H9 (cell line): ENCODE measurements at regions not wholly inside any gene's neighbourhood (a gene's known extent, or its start where the extent isn't known, plus 50 kb on each side); places are given as distances from the start of the nearest gene placed in this dataset.

ENCODE experiments used
- DNase-seq: peaks from one replicate; pipeline ENCODE4 v3.0.0-alpha.2; 2017
- H2AFZ ChIP-seq: one replicate; pipeline ENCODE4 v1.6.1; 2013; ENCODE audit warnings: mild to moderate bottlenecking, low read length, control low read depth, moderate library complexity
- H2AK5ac ChIP-seq: 2 replicates; pipeline ENCODE4 v1.6.1; 2013; ENCODE audit warnings: low read length, control low read depth, mixed read lengths; ENCODE audit not compliant: insufficient read length
- H2BK120ac ChIP-seq: one replicate; pipeline ENCODE4 v1.6.1; 2013; ENCODE audit warnings: low read depth, mild to moderate bottlenecking, low read length, control low read depth, inconsistent platforms; ENCODE audit not compliant: poor library complexity, severe bottlenecking
- H2BK12ac ChIP-seq: 2 replicates; pipeline ENCODE4 v1.6.1; 2013; ENCODE audit warnings: low read length, control low read depth, mixed read lengths, low read depth; ENCODE audit not compliant: insufficient read length
- H2BK15ac ChIP-seq: 2 replicates; pipeline ENCODE4 v1.6.1; 2013; ENCODE audit warnings: low read depth, low read length, control low read depth
- H2BK20ac ChIP-seq: one replicate; pipeline ENCODE4 v1.6.1; 2013; ENCODE audit warnings: low read depth, mild to moderate bottlenecking, low read length, control low read depth, inconsistent platforms; ENCODE audit not compliant: poor library complexity, severe bottlenecking
- H2BK5ac ChIP-seq: 2 replicates; pipeline ENCODE4 v1.6.1; 2013; ENCODE audit warnings: low read length, control low read depth, mixed read lengths; ENCODE audit not compliant: insufficient read length
- H3K14ac ChIP-seq: 2 replicates; pipeline ENCODE4 v1.6.1; 2013; ENCODE audit warnings: low read length, control low read depth; ENCODE audit not compliant: insufficient read depth
- H3K18ac ChIP-seq: 2 replicates; pipeline ENCODE4 v1.6.1; 2013; ENCODE audit warnings: low read depth, mild to moderate bottlenecking, mixed read lengths, low read length, control low read depth; ENCODE audit not compliant: insufficient read length
- H3K23ac ChIP-seq: 2 replicates; pipeline ENCODE4 v1.6.1; 2013; ENCODE audit warnings: low read length, control low read depth, mixed read lengths, low read depth; ENCODE audit not compliant: insufficient read length
- H3K23me2 ChIP-seq: 2 replicates; pipeline ENCODE4 v1.6.1; 2013; ENCODE audit warnings: low read depth, mild to moderate bottlenecking, mixed read lengths, low read length, control low read depth; ENCODE audit not compliant: insufficient read length, poor library complexity, severe bottlenecking
- H3K27ac ChIP-seq: 2 replicates; pipeline ENCODE4 v1.5.1; 2013; ENCODE audit warnings: low read length, control low read depth, mixed read lengths, low read depth; ENCODE audit not compliant: insufficient read length
- H3K27me3 ChIP-seq: 2 replicates; pipeline ENCODE4 v1.6.1; 2013; ENCODE audit warnings: low read length, control low read depth, inconsistent platforms; ENCODE audit not compliant: insufficient read depth
- H3K4ac ChIP-seq: 2 replicates; pipeline ENCODE4 v1.6.1; 2013; ENCODE audit warnings: low read depth, mild to moderate bottlenecking, control low read depth, inconsistent platforms, low read length, moderate library complexity
- H3K4me1 ChIP-seq: 2 replicates; pipeline ENCODE4 v1.6.1; 2013; ENCODE audit warnings: low read length, control low read depth, inconsistent platforms; ENCODE audit not compliant: insufficient read depth
- H3K4me2 ChIP-seq: 2 replicates; pipeline ENCODE4 v1.6.1; 2013; ENCODE audit warnings: low read length, control low read depth, mixed read lengths; ENCODE audit not compliant: insufficient read length, insufficient read depth
- H3K56ac ChIP-seq: 2 replicates; pipeline ENCODE4 v1.6.1; 2013; ENCODE audit warnings: low read depth, mild to moderate bottlenecking, mixed read lengths, low read length, control low read depth; ENCODE audit not compliant: insufficient read length
- H3K79me1 ChIP-seq: 2 replicates; pipeline ENCODE4 v1.6.1; 2013; ENCODE audit warnings: low read depth, mild to moderate bottlenecking, moderate library complexity, low read length, control low read depth, inconsistent platforms; ENCODE audit not compliant: insufficient read depth, poor library complexity, severe bottlenecking
- H3K79me2 ChIP-seq: 2 replicates; pipeline ENCODE4 v1.6.1; 2013; ENCODE audit warnings: low read length, control low read depth, inconsistent platforms; ENCODE audit not compliant: insufficient read depth
- H3K9ac ChIP-seq: 2 replicates; pipeline ENCODE4 v1.6.1; 2013; ENCODE audit warnings: low read length, control low read depth, mixed read lengths; ENCODE audit not compliant: insufficient read length; ENCODE audit errors: extremely low read depth
- H3K9me3 ChIP-seq: one replicate; pipeline ENCODE4 v1.6.1; 2013; ENCODE audit warnings: low read depth, low read length, inconsistent platforms; ENCODE audit not compliant: control insufficient read depth
- H3T11ph ChIP-seq: one replicate; pipeline ENCODE4 v1.6.1; 2013; ENCODE audit warnings: mild to moderate bottlenecking, low read length, control low read depth, inconsistent platforms
- H4K20me1 ChIP-seq: one replicate; pipeline ENCODE4 v1.6.1; 2013; ENCODE audit not compliant: control insufficient read depth, insufficient read length, insufficient read depth
- H4K5ac ChIP-seq: 2 replicates; pipeline ENCODE4 v1.6.1; 2013; ENCODE audit warnings: low read depth, mild to moderate bottlenecking, mixed read lengths, low read length, control low read depth; ENCODE audit not compliant: insufficient read length
- H4K8ac ChIP-seq: replicated peaks from 2 replicates; pipeline ENCODE4 v1.6.1; 2013; ENCODE audit warnings: low read length, control low read depth, mixed read lengths, low read depth; ENCODE audit not compliant: insufficient read length
- H4K91ac ChIP-seq: 2 replicates; pipeline ENCODE4 v1.6.1; 2013; ENCODE audit warnings: low read depth, mild to moderate bottlenecking, moderate library complexity, mixed read lengths, low read length, control low read depth; ENCODE audit not compliant: insufficient read length
- H3K27ac Mint-ChIP-seq, 3 experiments: 2 replicates in 2 of 3; 3 replicates in 1 of 3; pipeline ENCODE4 v1.8.0; 2020 to 2021; ENCODE audit warnings: mixed read lengths in 3 of 3, mild to moderate bottlenecking in 1 of 3, moderate library complexity in 1 of 3
- H3K27me3 Mint-ChIP-seq: 2 replicates; pipeline ENCODE4 v1.8.0; 2021; ENCODE audit warnings: low read depth, mild to moderate bottlenecking, moderate library complexity, mixed read lengths
- H3K36me3 Mint-ChIP-seq, 3 experiments: 2 replicates in 2 of 3; 3 replicates in 1 of 3; pipeline ENCODE4 v1.8.0; 2020 to 2021; ENCODE audit warnings: low read depth in 3 of 3, mixed read lengths in 3 of 3; ENCODE audit not compliant: insufficient read depth in 1 of 3
- H3K4me1 Mint-ChIP-seq, 2 experiments: 2 replicates each; pipeline ENCODE4 v1.8.0; 2020; ENCODE audit warnings: mixed read lengths in 2 of 2
- H3K4me3 Mint-ChIP-seq, 2 experiments: 2 replicates in 1 of 2; 3 replicates in 1 of 2; pipeline ENCODE4 v1.8.0; 2020 to 2021; ENCODE audit warnings: mild to moderate bottlenecking in 2 of 2, mixed read lengths in 2 of 2, moderate library complexity in 1 of 2
- H3K9me3 Mint-ChIP-seq, 2 experiments: 2 replicates in 1 of 2; 3 replicates in 1 of 2; pipeline ENCODE4 v1.8.0; 2020; ENCODE audit warnings: mild to moderate bottlenecking in 2 of 2, mixed read lengths in 2 of 2, moderate library complexity in 1 of 2
- WGBS: extraction: QIAGEN DNeasy Blood & Tissue Kit; methylation state at CpG from one replicate; pipeline ENCODE4 v1.1.7; 2013; ENCODE audit warnings: missing lambda C conversion rate, low lambda C conversion rate, mixed read lengths; ENCODE audit not compliant: insufficient read length; ENCODE audit errors: extremely low coverage; 5-methylcytosine and 5-hydroxymethylcytosine counted together
- TF ChIP-seq, protein P1 (sequence below): fragments of 200-600 bp; sonication (generic); conservative IDR thresholded peaks from 3 replicates; pipeline ENCODE4 v1.8.0; 2021; ENCODE audit warnings: antibody characterized with exemption, mild to moderate bottlenecking

DNA sequence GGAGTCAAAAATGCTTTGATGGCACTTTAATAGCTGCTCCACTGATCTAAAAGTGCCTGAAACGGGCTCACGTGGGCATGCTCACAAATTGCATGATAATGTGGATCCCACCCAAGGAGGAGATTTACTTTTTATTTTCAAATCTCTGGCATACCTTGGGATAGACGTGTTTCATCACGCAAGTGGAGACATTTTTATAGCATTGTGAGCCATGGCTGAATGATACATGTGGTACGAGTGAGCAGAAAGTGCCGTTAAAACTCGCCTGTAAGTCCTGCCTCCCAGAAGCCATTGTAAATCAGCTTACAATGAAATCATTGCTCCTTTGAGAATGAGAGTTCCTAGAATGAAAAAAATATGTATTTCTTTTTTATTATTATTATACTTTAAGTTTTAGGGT is 514.7 kb downstream of the MAT2B start:
- Histone ChIP-seq H3K9ac (no peak overlapping the region), H2BK12ac (no peak overlapping the region), H3K27me3 (no peaks in the 10 kb centered on the region), H4K20me1 (no peaks in the 10 kb centered on the region), H2BK5ac (no peak overlapping the region), H3K18ac (no peak overlapping the region), H3K14ac (no peak overlapping the region), H3T11ph (no peak overlapping the region), H2BK15ac (no peak overlapping the region), H3K9me3 (no peaks in the 10 kb centered on the region), H4K91ac (no peak overlapping the region), H3K23ac (no peak overlapping the region), H2BK20ac (no peak overlapping the region), H3K79me1 (no peaks in the 10 kb centered on the region), H3K27ac (no peak overlapping the region), H3K4me1 (no peaks in the 10 kb centered on the region), H3K4me2 (no peak overlapping the region), H4K5ac (no peak overlapping the region), H2AK5ac (no peak overlapping the region), H3K4ac (no peak overlapping the region), H3K23me2 (no peaks in the 10 kb centered on the region), H2AFZ (no peak overlapping the region), H3K79me2 (no peaks in the 10 kb centered on the region), H2BK120ac (no peak overlapping the region), H4K8ac (no peak overlapping the region), H3K56ac (no peak overlapping the region)
- Mint-ChIP-seq H3K9me3 (no peaks in the 10 kb centered on the region), H3K4me3 (no peak overlapping the region), H3K27ac (no peak overlapping the region), H3K27me3 (no peaks in the 10 kb centered on the region), H3K36me3 (no peaks in the 10 kb centered on the region), H3K4me1 (peaks cover 12 to 15% of the 10 kb centered on the region in 2 experiments)
- DNase-seq: no peak
- TF ChIP-seq, protein P1, sequence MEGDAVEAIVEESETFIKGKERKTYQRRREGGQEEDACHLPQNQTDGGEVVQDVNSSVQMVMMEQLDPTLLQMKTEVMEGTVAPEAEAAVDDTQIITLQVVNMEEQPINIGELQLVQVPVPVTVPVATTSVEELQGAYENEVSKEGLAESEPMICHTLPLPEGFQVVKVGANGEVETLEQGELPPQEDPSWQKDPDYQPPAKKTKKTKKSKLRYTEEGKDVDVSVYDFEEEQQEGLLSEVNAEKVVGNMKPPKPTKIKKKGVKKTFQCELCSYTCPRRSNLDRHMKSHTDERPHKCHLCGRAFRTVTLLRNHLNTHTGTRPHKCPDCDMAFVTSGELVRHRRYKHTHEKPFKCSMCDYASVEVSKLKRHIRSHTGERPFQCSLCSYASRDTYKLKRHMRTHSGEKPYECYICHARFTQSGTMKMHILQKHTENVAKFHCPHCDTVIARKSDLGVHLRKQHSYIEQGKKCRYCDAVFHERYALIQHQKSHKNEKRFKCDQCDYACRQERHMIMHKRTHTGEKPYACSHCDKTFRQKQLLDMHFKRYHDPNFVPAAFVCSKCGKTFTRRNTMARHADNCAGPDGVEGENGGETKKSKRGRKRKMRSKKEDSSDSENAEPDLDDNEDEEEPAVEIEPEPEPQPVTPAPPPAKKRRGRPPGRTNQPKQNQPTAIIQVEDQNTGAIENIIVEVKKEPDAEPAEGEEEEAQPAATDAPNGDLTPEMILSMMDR: no peak
- WGBS: no CpG with 5 or more reads among the region's 7 CpGs
